OCI-LY3 (cell line): ENCODE measurements at regions not wholly inside any gene's neighbourhood (a gene's known extent, or its start where the extent isn't known, plus 50 kb on each side); places are given as distances from the start of the nearest gene placed in this dataset.

Experiments used
- H2AFZ ChIP-seq: fragments of 200-600, 300-600 bp; shearing (Covaris generic); 2 replicates; pipeline ENCODE4 v1.6.0; 2014; ENCODE audit warnings: antibody characterized with exemption, low read depth, low read length
- H3K27ac ChIP-seq: fragments of 200-600, 300-600 bp; sonication (generic); 2 replicates; pipeline ENCODE4 v1.5.1; 2014; ENCODE audit warnings: mild to moderate bottlenecking, low read length, moderate library complexity, mixed read lengths
- H3K27me3 ChIP-seq: fragments of 200-600, 300-600 bp; sonication (generic); 2 replicates; pipeline ENCODE4 v1.6.1; 2014; ENCODE audit warnings: low read depth, low read length, mixed read lengths
- H3K36me3 ChIP-seq: fragments of 200-600, 300-600 bp; sonication (generic); replicated peaks from 2 replicates; pipeline ENCODE3; 2014; ENCODE audit warnings: low read depth, low read length, mixed read lengths
- H3K4me1 ChIP-seq: fragments of 300-600, 200-600 bp; sonication (generic); 2 replicates; pipeline ENCODE4 v1.6.1; 2014; ENCODE audit warnings: low read length, mixed read lengths
- H3K4me2 ChIP-seq: fragments of 200-600, 300-600 bp; sonication (generic); 2 replicates; pipeline ENCODE4 v1.6.1; 2014; ENCODE audit warnings: low read length, mixed read lengths
- H3K4me3 ChIP-seq: fragments of 300-600, 200-600 bp; sonication (generic); 2 replicates; pipeline ENCODE4 v1.5.1; 2014; ENCODE audit warnings: antibody characterized with exemption, mild to moderate bottlenecking, low read length, moderate library complexity
- H3K79me2 ChIP-seq: fragments of 300-600, 200-600 bp; shearing (Covaris generic); 2 replicates; pipeline ENCODE4 v1.6.1; 2014; ENCODE audit warnings: mild to moderate bottlenecking, low read length, mixed read lengths
- H3K9ac ChIP-seq: fragments of 300-600, 200-600 bp; shearing (Covaris generic); 2 replicates; pipeline ENCODE4 v1.6.0; 2014; ENCODE audit warnings: mild to moderate bottlenecking, low read length, moderate library complexity
- H3K9me3 ChIP-seq: fragments of 200-600, 300-600 bp; shearing (Covaris generic); 2 replicates; pipeline ENCODE4 v1.6.1; 2014; ENCODE audit warnings: low read length, mixed read lengths; ENCODE audit not compliant: insufficient read depth
- H4K20me1 ChIP-seq: fragments of 200-600, 300-600 bp; sonication (generic); 2 replicates; pipeline ENCODE4 v1.6.1; 2016; ENCODE audit warnings: low read length, mixed read lengths; ENCODE audit not compliant: insufficient read depth
- CTCF ChIP-seq: fragments of 200-600, 300-600 bp; sonication (generic); IDR thresholded peaks from 2 replicates; pipeline ENCODE4 v1.5.1; 2014; ENCODE audit warnings: antibody characterized with exemption, low read length, low read depth
- EZH2phosphoT487 ChIP-seq: fragments of 200-600 bp; shearing (Covaris generic); IDR thresholded peaks from 2 replicates; pipeline ENCODE4 v1.6.1; 2018; ENCODE audit warnings: antibody characterized with exemption, mixed run types, low read depth

- H3K36me3 ChIP-seq = no peaks in the 10 kb centered on the region
- H3K27me3 ChIP-seq = no peaks in the 10 kb centered on the region
- H2AFZ ChIP-seq = no peak overlapping the region
- no peak overlapping the region for H3K4me2 ChIP-seq
- H3K9ac ChIP-seq = no peak overlapping the region
- no peaks in the 10 kb centered on the region for H4K20me1 ChIP-seq
- no peak overlapping the region for H3K27ac ChIP-seq
- no peaks in the 10 kb centered on the region for H3K4me1 ChIP-seq
- H3K4me3 ChIP-seq = no peak overlapping the region
- H3K79me2 ChIP-seq = no peaks in the 10 kb centered on the region
- no peaks in the 10 kb centered on the region for H3K9me3 ChIP-seq
- TF ChIP-seq EZH2phosphoT487 (no peak), CTCF (no peak)
These were observed 118.0 kb upstream of the NPHP3 start for GRCh38 chr3:132840201-132840700.

GRCh38 chr3:132838477-132838876 is 116.3 kb upstream of the NPHP3 start:
- Histone ChIP-seq H3K27ac (no peak overlapping the region), H2AFZ (no peak overlapping the region)

GRCh38 chr3:132837615-132838014 is 115.4 kb upstream of the NPHP3 start:
- Histone ChIP-seq H4K20me1 (no peaks in the 10 kb centered on the region), H3K9me3 (no peaks in the 10 kb centered on the region), H3K9ac (no peak overlapping the region), H2AFZ (no peak overlapping the region), H3K36me3 (no peaks in the 10 kb centered on the region), H3K27me3 (no peaks in the 10 kb centered on the region), H3K27ac (no peak overlapping the region), H3K79me2 (no peaks in the 10 kb centered on the region), H3K4me3 (no peak overlapping the region), H3K4me1 (no peaks in the 10 kb centered on the region), H3K4me2 (no peak overlapping the region)
- TF ChIP-seq CTCF (no peak), EZH2phosphoT487 (no peak)

More at GRCh38 chr3:132838477-132838876, 116.3 kb upstream of the NPHP3 start:
- Histone ChIP-seq H3K27me3 (no peaks in the 10 kb centered on the region), H3K9ac (no peak overlapping the region), H3K4me2 (no peak overlapping the region), H3K9me3 (no peaks in the 10 kb centered on the region), H3K4me1 (no peaks in the 10 kb centered on the region), H3K79me2 (no peaks in the 10 kb centered on the region), H4K20me1 (no peaks in the 10 kb centered on the region), H3K36me3 (no peaks in the 10 kb centered on the region), H3K4me3 (no peak overlapping the region)
- TF ChIP-seq EZH2phosphoT487 = no peak
- no peak for TF ChIP-seq CTCF

GRCh38 chr3:132834356-132834755 is 112.1 kb upstream of the NPHP3 start:
- Histone ChIP-seq H3K79me2 (no peaks in the 10 kb centered on the region), H3K27me3 (no peaks in the 10 kb centered on the region), H2AFZ (no peak overlapping the region), H3K36me3 (no peaks in the 10 kb centered on the region), H4K20me1 (no peaks in the 10 kb centered on the region), H3K9ac (no peak overlapping the region), H3K9me3 (no peaks in the 10 kb centered on the region), H3K27ac (no peak overlapping the region), H3K4me2 (no peak overlapping the region), H3K4me1 (no peaks in the 10 kb centered on the region), H3K4me3 (no peak overlapping the region)
- no peak for TF ChIP-seq CTCF
- no peak for TF ChIP-seq EZH2phosphoT487
